B cell (primary cell): ENCODE measurements at regions not wholly inside any gene's neighbourhood (a gene's known extent, or its start where the extent isn't known, plus 50 kb on each side); places are given as distances from the start of the nearest gene placed in this dataset.

Experiments used
- ATAC-seq: fragments of 200-7000 bp; cut with Tn5 transposase; one replicate; pipeline ENCODE4 v1.10.0; 2021; ENCODE audit warnings: low read depth, mild to moderate bottlenecking, moderate number of reproducible peaks, moderate library complexity
- CTCF ChIA-PET: fragments of 350-600 bp; sonication (Branson Sonifier 250); formaldehyde crosslinking; loops from one replicate; lab custom pipeline; 2021; ENCODE audit warnings: antibody characterized with exemption, inconsistent platforms; lab: Charles Lee
- POLR2A ChIA-PET: fragments of 350-600 bp; sonication (Branson Sonifier 250); formaldehyde crosslinking; loops from one replicate; lab custom pipeline; 2021; ENCODE audit warnings: antibody characterized with exemption; lab: Charles Lee
- DNase-seq: peaks from one replicate; pipeline ENCODE4 v3.0.0; 2013
- H2AFZ ChIP-seq: 2 replicates; pipeline ENCODE4 v1.6.1; 2012; ENCODE audit warnings: mild to moderate bottlenecking, low read depth, low read length; ENCODE audit not compliant: insufficient read depth, poor library complexity, severe bottlenecking
- H3K27ac ChIP-seq, 2 donors: 1 replicate in 1 of 2; 2 replicates in 1 of 2; pipeline ENCODE4 v1.5.1; 2012 to 2013; ENCODE audit warnings: low read length in 2 of 2, mild to moderate bottlenecking in 2 of 2, moderate library complexity in 1 of 2
- H3K27me3 ChIP-seq, 4 experiments: fragments of 200-600 bp in 1 of 4; sonication (generic) in 1 of 4; replicated peaks in 1 of 4; 1 replicate in 2 of 4; 2 replicates in 2 of 4; pipeline versions ENCODE4 v1.6.1 to v1.7.0; 2013 to 2016; ENCODE audit warnings: low read length in 3 of 4, mild to moderate bottlenecking in 2 of 4, mixed read lengths in 1 of 4, moderate library complexity in 1 of 4; ENCODE audit not compliant: insufficient read depth in 4 of 4, control insufficient read depth in 3 of 4; ENCODE audit errors: control extremely low read depth in 1 of 4
- H3K36me3 ChIP-seq, 2 experiments: replicated peaks in 1 of 2; 1 replicate in 1 of 2; 2 replicates in 1 of 2; pipeline versions ENCODE4 v1.6.1 to v1.7.1; 2013; ENCODE audit warnings: low read length in 1 of 2; ENCODE audit not compliant: insufficient read depth in 2 of 2, control insufficient read depth in 1 of 2; ENCODE audit errors: control extremely low read depth in 1 of 2, extremely low read depth in 1 of 2
- H3K4me1 ChIP-seq, 2 donors: fragments of 200-600 bp in 1 of 2; sonication (generic) in 1 of 2; 1 replicate in 1 of 2; 2 replicates in 1 of 2; pipeline versions ENCODE4 v1.5.1 to v1.6.1; 2013 to 2017; ENCODE audit warnings: low read length in 2 of 2; ENCODE audit not compliant: control insufficient read depth in 2 of 2, insufficient read depth in 2 of 2
- H3K4me2 ChIP-seq: replicated peaks from 2 replicates; pipeline ENCODE3; 2012; ENCODE audit warnings: mild to moderate bottlenecking, low read depth, low read length; ENCODE audit not compliant: poor library complexity, severe bottlenecking
- H3K4me3 ChIP-seq, 5 experiments: fragments of 200-600 bp in 1 of 5; sonication (generic) in 1 of 5; 1 replicate in 3 of 5; 2 replicates in 2 of 5; pipeline versions ENCODE4 v1.5.1 to v1.7.0; 2011 to 2016; ENCODE audit warnings: low read length in 4 of 5, mild to moderate bottlenecking in 4 of 5, low read depth in 2 of 5, control low read depth in 1 of 5, moderate library complexity in 1 of 5; ENCODE audit not compliant: insufficient read depth in 1 of 5; ENCODE audit errors: control extremely low read depth in 1 of 5, extremely low read depth in 1 of 5
- H3K79me2 ChIP-seq: fragments of 200-600 bp; sonication (generic); one replicate; pipeline ENCODE4 v1.6.0; 2016; ENCODE audit warnings: low read length; ENCODE audit not compliant: control insufficient read depth, insufficient read depth
- H3K9ac ChIP-seq: fragments of 200-600 bp; sonication (generic); 2 replicates; pipeline ENCODE4 v1.6.1; 2017; ENCODE audit warnings: mild to moderate bottlenecking, low read length, moderate library complexity
- H3K9me3 ChIP-seq, 3 donors: one replicate each; pipeline versions ENCODE4 v1.6.1 to v1.7.1; 2013; ENCODE audit warnings: low read length in 2 of 3; ENCODE audit not compliant: control insufficient read depth in 2 of 3, insufficient read depth in 1 of 3; ENCODE audit errors: control extremely low read depth in 1 of 3
- H4K20me1 ChIP-seq: 2 replicates; pipeline ENCODE4 v1.6.0; 2012; ENCODE audit warnings: mild to moderate bottlenecking, low read length; ENCODE audit not compliant: insufficient read depth, control insufficient read depth, poor library complexity, severe bottlenecking
- H3K27ac Mint-ChIP-seq: one replicate; pipeline ENCODE4 v1.8.0; 2021; ENCODE audit warnings: mixed read lengths
- H3K27me3 Mint-ChIP-seq: one replicate; pipeline ENCODE4 v1.8.0; 2021; ENCODE audit warnings: mixed read lengths
- H3K4me1 Mint-ChIP-seq: one replicate; pipeline ENCODE4 v1.8.0; 2021; ENCODE audit warnings: mixed read lengths
- H3K4me3 Mint-ChIP-seq: one replicate; pipeline ENCODE4 v1.8.0; 2021; ENCODE audit warnings: mixed read lengths
- H3K9me3 Mint-ChIP-seq: one replicate; pipeline ENCODE4 v1.8.0; 2022; ENCODE audit warnings: mixed read lengths; ENCODE audit not compliant: insufficient read depth
- EZH2 ChIP-seq: IDR thresholded peaks from 2 replicates; pipeline ENCODE4 v1.6.1; 2012; ENCODE audit warnings: borderline replicate concordance, low read depth, mild to moderate bottlenecking, moderate library complexity, low read length; ENCODE audit not compliant: insufficient read depth, poor library complexity, severe bottlenecking
- whole genome bisulfite sequencing: methylation state at CpG from one replicate; pipeline ENCODE4 v1.1.5; 2013; ENCODE audit warnings: missing lambda C conversion rate; ENCODE audit not compliant: insufficient coverage; 5-methylcytosine and 5-hydroxymethylcytosine counted together
- intact Hi-C: fragments of 100-400 bp; cut with micrococcal nuclease; formaldehyde crosslinking; loops from one replicate; pipeline ENCODE4 v1.10.0; 2022
- TF ChIP-seq, protein P1 (sequence below): fragments of 200-600 bp; IDR thresholded peaks from one replicate; pipeline ENCODE4 v1.8.0; 2022; ENCODE audit warnings: antibody characterized with exemption, mild to moderate bottlenecking

DNA sequence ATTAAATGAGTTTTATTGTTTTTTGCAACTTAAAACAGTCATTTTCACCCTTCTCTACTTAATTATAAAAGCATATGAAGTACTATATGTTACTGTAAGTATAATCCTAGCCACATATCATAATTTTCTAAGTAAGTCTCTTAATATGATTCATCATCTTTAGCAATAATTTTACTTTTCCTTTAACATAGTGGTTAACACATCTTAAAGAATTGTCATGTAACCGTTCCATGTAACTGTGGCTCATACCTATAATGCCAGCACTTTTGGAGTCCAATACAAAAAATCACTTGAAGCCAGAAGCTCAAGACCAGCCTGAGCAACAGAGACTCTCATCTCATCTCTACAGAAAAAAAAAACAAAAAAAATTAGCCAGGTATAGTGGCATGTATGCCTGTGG lies 260.6 kb upstream of the DUSP10 start:
- H3K9me3 ChIP-seq = no peaks in the 10 kb centered on the region
- Mint-ChIP-seq H3K4me1 (no peaks in the 10 kb centered on the region), H3K27ac (no peak overlapping the region), H3K4me3 (no peak overlapping the region), H3K27me3 (no peaks in the 10 kb centered on the region), H3K9me3 (no peaks in the 10 kb centered on the region)
- H3K9ac ChIP-seq = no peak overlapping the region
- no peaks in the 10 kb centered on the region for H3K79me2 ChIP-seq
- ChIA-PET CTCF (no interaction called here), POLR2A (interaction anchor here (0.6 kb wide), 1 partner anchor 1209 kb away, joined by 3 read pairs; no protein-coding TSS in a partner anchor)
- TF ChIP-seq, protein P1, sequence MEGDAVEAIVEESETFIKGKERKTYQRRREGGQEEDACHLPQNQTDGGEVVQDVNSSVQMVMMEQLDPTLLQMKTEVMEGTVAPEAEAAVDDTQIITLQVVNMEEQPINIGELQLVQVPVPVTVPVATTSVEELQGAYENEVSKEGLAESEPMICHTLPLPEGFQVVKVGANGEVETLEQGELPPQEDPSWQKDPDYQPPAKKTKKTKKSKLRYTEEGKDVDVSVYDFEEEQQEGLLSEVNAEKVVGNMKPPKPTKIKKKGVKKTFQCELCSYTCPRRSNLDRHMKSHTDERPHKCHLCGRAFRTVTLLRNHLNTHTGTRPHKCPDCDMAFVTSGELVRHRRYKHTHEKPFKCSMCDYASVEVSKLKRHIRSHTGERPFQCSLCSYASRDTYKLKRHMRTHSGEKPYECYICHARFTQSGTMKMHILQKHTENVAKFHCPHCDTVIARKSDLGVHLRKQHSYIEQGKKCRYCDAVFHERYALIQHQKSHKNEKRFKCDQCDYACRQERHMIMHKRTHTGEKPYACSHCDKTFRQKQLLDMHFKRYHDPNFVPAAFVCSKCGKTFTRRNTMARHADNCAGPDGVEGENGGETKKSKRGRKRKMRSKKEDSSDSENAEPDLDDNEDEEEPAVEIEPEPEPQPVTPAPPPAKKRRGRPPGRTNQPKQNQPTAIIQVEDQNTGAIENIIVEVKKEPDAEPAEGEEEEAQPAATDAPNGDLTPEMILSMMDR = no peak
- no peak for TF ChIP-seq EZH2
- intact Hi-C loops = no loop called here
- H3K27ac ChIP-seq = no peak overlapping the region
- no peak overlapping the region for H3K4me3 ChIP-seq
- ATAC-seq (no peak), DNase-seq (no peak)
- no peak overlapping the region for H3K4me2 ChIP-seq
- H3K36me3 ChIP-seq = no peaks in the 10 kb centered on the region
- H3K27me3 ChIP-seq = no peaks in the 10 kb centered on the region
- no peaks in the 10 kb centered on the region for H4K20me1 ChIP-seq
- H3K4me1 ChIP-seq = no peaks in the 10 kb centered on the region
- H2AFZ ChIP-seq = no peak overlapping the region
- WGBS = no CpG with 5 or more reads among the region's 1 CpG

DNA sequence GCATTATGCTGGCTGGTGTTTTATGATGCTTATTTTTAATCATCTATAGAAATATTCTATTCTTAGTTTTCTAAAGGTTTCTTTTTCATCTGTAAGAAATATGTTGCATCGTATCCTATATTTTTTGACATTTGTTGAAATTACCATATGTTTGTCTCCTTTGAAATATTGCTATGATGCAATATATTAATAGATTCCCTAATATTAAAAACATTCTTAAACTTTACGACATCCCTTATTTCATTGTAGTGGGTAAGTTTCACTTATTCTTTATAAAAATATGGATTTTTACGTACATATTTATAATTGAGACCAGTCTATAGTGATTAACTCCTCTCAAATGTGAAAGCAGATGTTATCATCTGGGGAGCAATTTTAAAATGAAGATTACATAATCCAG lies 258.2 kb upstream of the DUSP10 start:
- H3K79me2 ChIP-seq = no peaks in the 10 kb centered on the region
- DNase-seq (no peak), ATAC-seq (no peak)
- Mint-ChIP-seq H3K27me3 (no peaks in the 10 kb centered on the region), H3K4me3 (no peak overlapping the region), H3K4me1 (no peaks in the 10 kb centered on the region), H3K9me3 (no peaks in the 10 kb centered on the region), H3K27ac (no peak overlapping the region)
- no peak overlapping the region for H2AFZ ChIP-seq
- no peak for TF ChIP-seq EZH2
- TF ChIP-seq, protein P1 = no peak
- no peaks in the 10 kb centered on the region for H3K36me3 ChIP-seq
- no peaks in the 10 kb centered on the region for H3K4me1 ChIP-seq
- ChIA-PET POLR2A (no interaction called here), CTCF (no interaction called here)
- no peaks in the 10 kb centered on the region for H3K27me3 ChIP-seq
- no peaks in the 10 kb centered on the region for H4K20me1 ChIP-seq
- intact Hi-C loops = no loop called here
- no CpG with 5 or more reads among the region's 3 CpGs for WGBS
- no peak overlapping the region for H3K4me2 ChIP-seq
- H3K27ac ChIP-seq = no peak overlapping the region
- H3K4me3 ChIP-seq = no peak overlapping the region
- no peak overlapping the region for H3K9ac ChIP-seq
- no peaks in the 10 kb centered on the region for H3K9me3 ChIP-seq
